ENCODE measurements at regions not wholly inside any gene's neighbourhood (a gene's known extent, or its start where the extent isn't known, plus 50 kb on each side); places are given as distances from the start of the nearest gene placed in this dataset.

DNA sequence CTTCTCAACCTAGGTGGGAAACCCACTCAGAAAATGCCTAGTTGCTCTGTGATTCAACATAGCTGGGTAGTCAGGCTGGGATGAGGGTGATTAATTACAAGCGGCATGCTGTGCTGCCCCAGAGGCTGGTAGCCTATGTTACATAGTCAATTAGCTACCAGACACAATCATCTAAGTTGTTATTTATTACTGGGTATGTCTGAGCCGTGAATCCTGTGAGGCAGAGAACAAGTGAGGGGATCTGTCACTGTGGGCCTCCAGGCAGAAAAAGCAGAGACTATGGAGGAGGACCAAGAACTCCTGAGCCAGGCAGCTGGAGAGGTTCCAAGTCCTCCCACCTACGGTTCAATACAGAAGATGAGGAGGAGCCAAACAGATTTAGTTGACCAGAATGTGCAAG, 186.6 kb upstream of the BDNF start (continued):
- no peak for TF ChIP-seq EZH2phosphoT487 (IDR thresholded peaks at IDR 0.05; ENCODE audit: unreplicated experiment)
- TF ChIP-seq STAT1 (IDR thresholded peaks at IDR 0.05; ENCODE audit: unreplicated experiment): no peak
- no peak for TF ChIP-seq JUNB (IDR thresholded peaks at IDR 0.05; ENCODE audit: unreplicated experiment)

DNA sequence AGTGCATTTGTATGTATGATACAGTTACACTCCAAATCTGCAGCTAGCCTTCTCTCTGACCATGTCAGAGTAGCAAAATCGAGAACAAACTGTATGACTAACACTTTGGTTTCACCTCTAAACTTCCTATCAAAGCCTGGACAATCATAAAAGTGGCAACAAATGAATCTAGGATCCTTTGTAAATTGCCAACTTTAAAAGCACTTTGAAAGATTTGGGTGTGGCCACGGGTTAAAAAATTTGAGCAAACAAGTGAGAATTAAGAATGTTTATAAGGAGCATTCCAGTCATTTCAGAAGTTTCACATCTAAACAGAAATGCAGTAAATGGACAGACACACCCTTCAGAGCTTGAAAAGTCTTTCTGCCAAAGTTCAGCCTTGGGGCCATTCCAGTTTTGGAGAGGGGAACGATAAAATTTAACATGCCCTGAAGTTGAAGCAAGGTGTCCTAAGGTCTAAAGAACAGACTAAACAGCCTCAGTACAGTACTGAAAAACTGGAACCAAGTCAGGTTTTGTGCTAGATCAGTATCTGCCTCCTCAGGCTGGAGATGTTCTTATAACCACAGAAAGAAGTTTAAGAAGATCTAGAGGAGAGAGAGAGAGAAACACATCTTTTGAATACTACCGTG, 181.9 kb upstream of the BDNF start:
- H3K9me3 Mint-ChIP-seq: no peaks in the 10 kb centered on the region
- Histone ChIP-seq H3K27me3 (ENCODE audit: insufficient read depth) (no peaks in the 10 kb centered on the region), H3K4me2 (no peak overlapping the region), H3F3A (replicated peaks; ENCODE audit: low read depth) (no peaks in the 10 kb centered on the region), H3K36me3 (ENCODE audit: insufficient read depth) (no peaks in the 10 kb centered on the region), H3K9me2 (ENCODE audit: insufficient read depth) (peaks cover 16% of the 10 kb centered on the region; the same call in 1 of the 2 replicates), H3K4me1 (ENCODE audit: insufficient read depth) (no peaks in the 10 kb centered on the region), H4K20me1 (replicated peaks; ENCODE audit: insufficient read depth) (no peaks in the 10 kb centered on the region), H3K79me2 (replicated peaks; ENCODE audit: insufficient read depth) (no peaks in the 10 kb centered on the region), H3K27ac (ENCODE audit: low read depth) (no peak overlapping the region), H3K4me3 (no peak overlapping the region), H2AFZ (peak overlapping the region; percentile 30; the same call in 1 of the 2 replicates)
- DNase-seq (ENCODE audit: low spot score): no peak
- ATAC-seq: no peak
- H3K27ac Mint-ChIP-seq: no peak overlapping the region
- no peak overlapping the region for H3K4me3 Mint-ChIP-seq
- H3K36me3 Mint-ChIP-seq (ENCODE audit: low read depth): no peaks in the 10 kb centered on the region
- 0 out of 3 replicates have a peak, but pooled peaks cover 2% of the 10 kb centered on the region for H3K4me1 Mint-ChIP-seq
- H3K27me3 Mint-ChIP-seq (ENCODE audit: insufficient read depth, low read depth, poor library complexity): no peaks in the 10 kb centered on the region
- TF ChIP-seq ZNF331 (CRISPR knock-in tag; IDR thresholded peaks at IDR 0.05; ENCODE audit: low read depth): no peak
- TF ChIP-seq, protein P1, sequence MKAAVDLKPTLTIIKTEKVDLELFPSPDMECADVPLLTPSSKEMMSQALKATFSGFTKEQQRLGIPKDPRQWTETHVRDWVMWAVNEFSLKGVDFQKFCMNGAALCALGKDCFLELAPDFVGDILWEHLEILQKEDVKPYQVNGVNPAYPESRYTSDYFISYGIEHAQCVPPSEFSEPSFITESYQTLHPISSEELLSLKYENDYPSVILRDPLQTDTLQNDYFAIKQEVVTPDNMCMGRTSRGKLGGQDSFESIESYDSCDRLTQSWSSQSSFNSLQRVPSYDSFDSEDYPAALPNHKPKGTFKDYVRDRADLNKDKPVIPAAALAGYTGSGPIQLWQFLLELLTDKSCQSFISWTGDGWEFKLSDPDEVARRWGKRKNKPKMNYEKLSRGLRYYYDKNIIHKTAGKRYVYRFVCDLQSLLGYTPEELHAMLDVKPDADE (IDR thresholded peaks at IDR 0.05): no peak
- TF ChIP-seq STAT1 (IDR thresholded peaks at IDR 0.05; ENCODE audit: unreplicated experiment): no peak

DNA sequence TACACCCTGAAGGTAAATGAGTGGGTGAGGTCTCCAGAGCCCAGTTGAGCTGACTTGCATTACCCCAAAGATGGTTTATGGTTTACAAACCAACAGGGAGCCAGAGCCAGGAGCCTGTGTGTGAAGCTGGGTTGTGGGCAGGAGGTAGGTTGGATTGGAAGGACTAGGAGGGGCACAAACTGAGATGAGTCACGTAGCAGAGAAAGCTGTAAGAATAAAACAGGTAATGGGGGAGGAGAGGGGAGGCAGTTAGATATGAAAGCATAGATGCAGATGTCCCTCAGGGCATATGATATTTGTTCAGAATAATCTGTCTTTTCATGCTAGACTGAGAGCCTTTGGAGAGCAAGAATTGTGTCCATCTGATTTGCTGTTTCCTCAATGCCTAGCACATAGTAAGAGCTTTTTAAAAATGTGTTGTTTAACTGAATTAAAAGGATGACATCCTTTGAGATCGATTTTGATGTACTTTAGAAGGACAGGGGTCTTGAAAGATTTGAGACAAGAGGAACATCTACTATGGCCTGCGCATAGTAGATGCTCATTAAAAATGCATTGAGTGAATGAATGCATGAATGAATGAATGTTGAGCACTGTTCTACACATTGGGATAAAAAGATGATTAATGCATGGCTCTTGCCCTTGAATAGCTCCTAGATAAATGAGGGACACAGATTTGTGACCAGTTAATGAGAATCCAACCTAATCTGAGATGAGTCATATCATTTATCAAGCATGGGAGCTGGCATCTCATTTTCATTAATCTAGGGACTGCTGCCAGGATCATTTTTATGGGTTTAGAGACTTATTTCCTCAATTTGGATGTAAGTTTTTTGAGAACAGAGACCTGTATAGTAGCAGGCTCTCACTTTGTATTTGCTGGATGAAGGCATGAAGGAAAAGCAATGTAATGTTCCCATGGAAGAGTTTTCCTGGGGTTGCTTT, 175.8 kb upstream of the BDNF start:
- H3K4me1 Mint-ChIP-seq: 0 out of 3 replicates have a peak, but pooled peaks cover 2% of the 10 kb centered on the region
- no peaks in the 10 kb centered on the region for H3K79me2 ChIP-seq (replicated peaks; ENCODE audit: insufficient read depth)
- no peak overlapping the region for H3K4me3 Mint-ChIP-seq
- no peaks in the 10 kb centered on the region for H3K4me1 ChIP-seq (ENCODE audit: insufficient read depth)
- H3K36me3 ChIP-seq (ENCODE audit: insufficient read depth): no peaks in the 10 kb centered on the region
- no peaks in the 10 kb centered on the region for H3K36me3 Mint-ChIP-seq (ENCODE audit: low read depth)
- no peak for DNase-seq (ENCODE audit: low spot score)
- H3K27ac Mint-ChIP-seq: no peak overlapping the region
- no peaks in the 10 kb centered on the region for H4K20me1 ChIP-seq (replicated peaks; ENCODE audit: insufficient read depth)
- H3K4me3 ChIP-seq: no peak overlapping the region
- H3K9me2 ChIP-seq (ENCODE audit: insufficient read depth): no peaks in the 10 kb centered on the region
- peaks cover 3% of the 10 kb centered on the region for H3K27me3 Mint-ChIP-seq (ENCODE audit: insufficient read depth, low read depth, poor library complexity)
- no peak for ATAC-seq
- no peak overlapping the region for H3K4me2 ChIP-seq
- no peaks in the 10 kb centered on the region for H3K27me3 ChIP-seq (ENCODE audit: insufficient read depth)
- H3F3A ChIP-seq (replicated peaks; ENCODE audit: low read depth): no peaks in the 10 kb centered on the region
- H2AFZ ChIP-seq: no peak overlapping the region; the same call in 1 of the 2 replicates
- H3K9me3 Mint-ChIP-seq: no peaks in the 10 kb centered on the region
- no peak overlapping the region for H3K27ac ChIP-seq (ENCODE audit: low read depth)
- TF ChIP-seq CREB1 (CRISPR knock-in tag; IDR thresholded peaks at IDR 0.05; ENCODE audit: low read depth): no peak
- TF ChIP-seq, protein P2, sequence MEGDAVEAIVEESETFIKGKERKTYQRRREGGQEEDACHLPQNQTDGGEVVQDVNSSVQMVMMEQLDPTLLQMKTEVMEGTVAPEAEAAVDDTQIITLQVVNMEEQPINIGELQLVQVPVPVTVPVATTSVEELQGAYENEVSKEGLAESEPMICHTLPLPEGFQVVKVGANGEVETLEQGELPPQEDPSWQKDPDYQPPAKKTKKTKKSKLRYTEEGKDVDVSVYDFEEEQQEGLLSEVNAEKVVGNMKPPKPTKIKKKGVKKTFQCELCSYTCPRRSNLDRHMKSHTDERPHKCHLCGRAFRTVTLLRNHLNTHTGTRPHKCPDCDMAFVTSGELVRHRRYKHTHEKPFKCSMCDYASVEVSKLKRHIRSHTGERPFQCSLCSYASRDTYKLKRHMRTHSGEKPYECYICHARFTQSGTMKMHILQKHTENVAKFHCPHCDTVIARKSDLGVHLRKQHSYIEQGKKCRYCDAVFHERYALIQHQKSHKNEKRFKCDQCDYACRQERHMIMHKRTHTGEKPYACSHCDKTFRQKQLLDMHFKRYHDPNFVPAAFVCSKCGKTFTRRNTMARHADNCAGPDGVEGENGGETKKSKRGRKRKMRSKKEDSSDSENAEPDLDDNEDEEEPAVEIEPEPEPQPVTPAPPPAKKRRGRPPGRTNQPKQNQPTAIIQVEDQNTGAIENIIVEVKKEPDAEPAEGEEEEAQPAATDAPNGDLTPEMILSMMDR (conservative IDR thresholded peaks at IDR 0.05; ENCODE audit: low read depth in 2 of 2): no peak
- TF ChIP-seq, protein P3, sequence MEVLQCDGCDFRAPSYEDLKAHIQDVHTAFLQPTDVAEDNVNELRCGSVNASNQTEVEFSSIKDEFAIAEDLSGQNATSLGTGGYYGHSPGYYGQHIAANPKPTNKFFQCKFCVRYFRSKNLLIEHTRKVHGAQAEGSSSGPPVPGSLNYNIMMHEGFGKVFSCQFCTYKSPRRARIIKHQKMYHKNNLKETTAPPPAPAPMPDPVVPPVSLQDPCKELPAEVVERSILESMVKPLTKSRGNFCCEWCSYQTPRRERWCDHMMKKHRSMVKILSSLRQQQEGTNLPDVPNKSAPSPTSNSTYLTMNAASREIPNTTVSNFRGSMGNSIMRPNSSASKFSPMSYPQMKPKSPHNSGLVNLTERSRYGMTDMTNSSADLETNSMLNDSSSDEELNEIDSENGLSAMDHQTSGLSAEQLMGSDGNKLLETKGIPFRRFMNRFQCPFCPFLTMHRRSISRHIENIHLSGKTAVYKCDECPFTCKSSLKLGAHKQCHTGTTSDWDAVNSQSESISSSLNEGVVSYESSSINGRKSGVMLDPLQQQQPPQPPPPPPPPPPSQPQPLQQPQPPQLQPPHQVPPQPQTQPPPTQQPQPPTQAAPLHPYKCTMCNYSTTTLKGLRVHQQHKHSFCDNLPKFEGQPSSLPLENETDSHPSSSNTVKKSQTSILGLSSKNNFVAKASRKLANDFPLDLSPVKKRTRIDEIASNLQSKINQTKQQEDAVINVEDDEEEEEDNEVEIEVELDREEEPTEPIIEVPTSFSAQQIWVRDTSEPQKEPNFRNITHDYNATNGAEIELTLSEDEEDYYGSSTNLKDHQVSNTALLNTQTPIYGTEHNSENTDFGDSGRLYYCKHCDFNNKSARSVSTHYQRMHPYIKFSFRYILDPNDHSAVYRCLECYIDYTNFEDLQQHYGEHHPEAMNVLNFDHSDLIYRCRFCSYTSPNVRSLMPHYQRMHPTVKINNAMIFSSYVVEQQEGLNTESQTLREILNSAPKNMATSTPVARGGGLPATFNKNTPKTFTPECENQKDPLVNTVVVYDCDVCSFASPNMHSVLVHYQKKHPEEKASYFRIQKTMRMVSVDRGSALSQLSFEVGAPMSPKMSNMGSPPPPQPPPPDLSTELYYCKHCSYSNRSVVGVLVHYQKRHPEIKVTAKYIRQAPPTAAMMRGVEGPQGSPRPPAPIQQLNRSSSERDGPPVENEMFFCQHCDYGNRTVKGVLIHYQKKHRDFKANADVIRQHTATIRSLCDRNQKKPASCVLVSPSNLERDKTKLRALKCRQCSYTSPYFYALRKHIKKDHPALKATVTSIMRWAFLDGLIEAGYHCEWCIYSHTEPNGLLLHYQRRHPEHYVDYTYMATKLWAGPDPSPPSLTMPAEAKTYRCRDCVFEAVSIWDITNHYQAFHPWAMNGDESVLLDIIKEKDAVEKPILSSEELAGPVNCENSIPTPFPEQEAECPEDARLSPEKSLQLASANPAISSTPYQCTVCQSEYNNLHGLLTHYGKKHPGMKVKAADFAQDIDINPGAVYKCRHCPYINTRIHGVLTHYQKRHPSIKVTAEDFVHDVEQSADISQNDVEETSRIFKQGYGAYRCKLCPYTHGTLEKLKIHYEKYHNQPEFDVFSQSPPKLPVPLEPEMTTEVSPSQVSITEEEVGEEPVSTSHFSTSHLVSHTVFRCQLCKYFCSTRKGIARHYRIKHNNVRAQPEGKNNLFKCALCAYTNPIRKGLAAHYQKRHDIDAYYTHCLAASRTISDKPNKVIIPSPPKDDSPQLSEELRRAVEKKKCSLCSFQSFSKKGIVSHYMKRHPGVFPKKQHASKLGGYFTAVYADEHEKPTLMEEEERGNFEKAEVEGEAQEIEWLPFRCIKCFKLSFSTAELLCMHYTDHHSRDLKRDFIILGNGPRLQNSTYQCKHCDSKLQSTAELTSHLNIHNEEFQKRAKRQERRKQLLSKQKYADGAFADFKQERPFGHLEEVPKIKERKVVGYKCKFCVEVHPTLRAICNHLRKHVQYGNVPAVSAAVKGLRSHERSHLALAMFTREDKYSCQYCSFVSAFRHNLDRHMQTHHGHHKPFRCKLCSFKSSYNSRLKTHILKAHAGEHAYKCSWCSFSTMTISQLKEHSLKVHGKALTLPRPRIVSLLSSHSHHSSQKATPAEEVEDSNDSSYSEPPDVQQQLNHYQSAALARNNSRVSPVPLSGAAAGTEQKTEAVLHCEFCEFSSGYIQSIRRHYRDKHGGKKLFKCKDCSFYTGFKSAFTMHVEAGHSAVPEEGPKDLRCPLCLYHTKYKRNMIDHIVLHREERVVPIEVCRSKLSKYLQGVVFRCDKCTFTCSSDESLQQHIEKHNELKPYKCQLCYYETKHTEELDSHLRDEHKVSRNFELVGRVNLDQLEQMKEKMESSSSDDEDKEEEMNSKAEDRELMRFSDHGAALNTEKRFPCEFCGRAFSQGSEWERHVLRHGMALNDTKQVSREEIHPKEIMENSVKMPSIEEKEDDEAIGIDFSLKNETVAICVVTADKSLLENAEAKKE (CRISPR knock-in tag; IDR thresholded peaks at IDR 0.05): no peak
- TF ChIP-seq POLR2AphosphoS5 (IDR thresholded peaks at IDR 0.05; ENCODE audit: low read depth): no peak
- TF ChIP-seq STAT1 (IDR thresholded peaks at IDR 0.05; ENCODE audit: unreplicated experiment): no peak
